ENCODE measurements at regions not wholly inside any gene's neighbourhood (a gene's known extent, or its start where the extent isn't known, plus 50 kb on each side); places are given as distances from the start of the nearest gene placed in this dataset.

GRCh38 chr6:139765825-139766285, 391.4 kb upstream of the CITED2 start:
- TF ChIP-seq, protein P1, sequence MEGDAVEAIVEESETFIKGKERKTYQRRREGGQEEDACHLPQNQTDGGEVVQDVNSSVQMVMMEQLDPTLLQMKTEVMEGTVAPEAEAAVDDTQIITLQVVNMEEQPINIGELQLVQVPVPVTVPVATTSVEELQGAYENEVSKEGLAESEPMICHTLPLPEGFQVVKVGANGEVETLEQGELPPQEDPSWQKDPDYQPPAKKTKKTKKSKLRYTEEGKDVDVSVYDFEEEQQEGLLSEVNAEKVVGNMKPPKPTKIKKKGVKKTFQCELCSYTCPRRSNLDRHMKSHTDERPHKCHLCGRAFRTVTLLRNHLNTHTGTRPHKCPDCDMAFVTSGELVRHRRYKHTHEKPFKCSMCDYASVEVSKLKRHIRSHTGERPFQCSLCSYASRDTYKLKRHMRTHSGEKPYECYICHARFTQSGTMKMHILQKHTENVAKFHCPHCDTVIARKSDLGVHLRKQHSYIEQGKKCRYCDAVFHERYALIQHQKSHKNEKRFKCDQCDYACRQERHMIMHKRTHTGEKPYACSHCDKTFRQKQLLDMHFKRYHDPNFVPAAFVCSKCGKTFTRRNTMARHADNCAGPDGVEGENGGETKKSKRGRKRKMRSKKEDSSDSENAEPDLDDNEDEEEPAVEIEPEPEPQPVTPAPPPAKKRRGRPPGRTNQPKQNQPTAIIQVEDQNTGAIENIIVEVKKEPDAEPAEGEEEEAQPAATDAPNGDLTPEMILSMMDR (IDR thresholded peaks at IDR 0.05; ENCODE audit: insufficient read depth, low read depth, low read length), result no peak
- TF ChIP-seq EZH2 (IDR thresholded peaks at IDR 0.05; ENCODE audit: insufficient read depth, low read length), result no peak
- Histone ChIP-seq H3K9me3 (ENCODE audit: insufficient read depth, low read depth, low read length) (no peaks in the 10 kb centered on the region), H3K4me2 (ENCODE audit: low read length) (no peak overlapping the region), H3K27ac (ENCODE audit: low read depth, low read length) (peak overlapping the region; percentile 87), H3K4me3 (ENCODE audit: insufficient read depth, low read depth, low read length) (no peak overlapping the region), H2AFZ (ENCODE audit: low read depth, low read length) (no peak overlapping the region), H4K20me1 (ENCODE audit: insufficient read depth, low read length) (no peaks in the 10 kb centered on the region), H3K4me1 (ENCODE audit: insufficient read depth, low read length) (peaks cover 31% of the 10 kb centered on the region), H3K9ac (ENCODE audit: low read length) (no peak overlapping the region), H3K36me3 (ENCODE audit: insufficient read depth, low read length) (no peaks in the 10 kb centered on the region), H3K79me2 (ENCODE audit: insufficient read depth, low read length) (no peaks in the 10 kb centered on the region), H3K27me3 (ENCODE audit: insufficient read depth, low read length) (no peaks in the 10 kb centered on the region)
- no peaks in the 10 kb centered on the region for H3K9me3 Mint-ChIP-seq (ENCODE audit: unreplicated experiment)
- peaks cover 40% of the 10 kb centered on the region for H3K4me1 Mint-ChIP-seq (ENCODE audit: low read depth, unreplicated experiment)
- peak; percentile 63 for DNase-seq (ENCODE audit: low read depth)
- no peak overlapping the region for H3K4me3 Mint-ChIP-seq (ENCODE audit: unreplicated experiment)
- H3K27me3 Mint-ChIP-seq (ENCODE audit: low read depth, unreplicated experiment), result no peaks in the 10 kb centered on the region
- peak; percentile 60 for FAIRE-seq
- H3K36me3 Mint-ChIP-seq (ENCODE audit: low read depth, unreplicated experiment), result no peaks in the 10 kb centered on the region
- H3K27ac Mint-ChIP-seq (ENCODE audit: unreplicated experiment), result peak overlapping the region; percentile 65

DNA sequence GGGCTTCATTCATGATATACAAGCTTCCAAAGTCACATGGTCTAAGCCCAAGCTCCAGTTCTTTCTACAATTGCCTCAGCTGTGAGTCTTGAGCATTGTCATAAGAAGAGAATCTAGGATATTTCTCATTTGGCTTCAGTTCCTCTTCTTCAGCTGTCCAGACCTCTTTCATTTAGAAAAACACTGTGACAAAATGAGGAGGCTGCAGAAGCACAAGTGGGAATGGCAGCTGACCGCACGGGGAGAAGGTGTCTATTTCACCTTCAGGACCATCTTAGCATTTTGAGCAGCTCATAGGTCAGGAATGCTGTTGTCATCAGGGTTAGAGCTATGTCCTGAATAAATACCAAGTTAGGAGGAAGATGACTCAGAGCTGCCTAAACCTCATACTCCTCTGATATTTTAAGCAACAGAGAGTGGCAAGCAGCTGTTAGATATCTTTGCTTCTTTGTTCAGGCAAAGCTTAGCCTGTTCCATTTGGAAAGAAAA, 390.1 kb upstream of the CITED2 start:
- Histone ChIP-seq H3K9me3 (ENCODE audit: insufficient read depth, low read depth, low read length) (no peaks in the 10 kb centered on the region), H3K4me1 (ENCODE audit: insufficient read depth, low read length) (peaks cover 31% of the 10 kb centered on the region), H3K36me3 (ENCODE audit: insufficient read depth, low read length) (no peaks in the 10 kb centered on the region), H3K4me3 (ENCODE audit: insufficient read depth, low read depth, low read length) (no peak overlapping the region), H3K4me2 (ENCODE audit: low read length) (peak overlapping the region; percentile 72), H3K27ac (ENCODE audit: low read depth, low read length) (peak overlapping the region; percentile 87), H2AFZ (ENCODE audit: low read depth, low read length) (no peak overlapping the region), H4K20me1 (ENCODE audit: insufficient read depth, low read length) (no peaks in the 10 kb centered on the region), H3K27me3 (ENCODE audit: insufficient read depth, low read length) (no peaks in the 10 kb centered on the region), H3K79me2 (ENCODE audit: insufficient read depth, low read length) (no peaks in the 10 kb centered on the region), H3K9ac (ENCODE audit: low read length) (peak overlapping the region; percentile 71)
- H3K36me3 Mint-ChIP-seq (ENCODE audit: low read depth, unreplicated experiment), result no peaks in the 10 kb centered on the region
- H3K4me3 Mint-ChIP-seq (ENCODE audit: unreplicated experiment), result no peak overlapping the region
- H3K27ac Mint-ChIP-seq (ENCODE audit: unreplicated experiment), result peak overlapping the region; percentile 83
- DNase-seq (ENCODE audit: low read depth) (peak; percentile 99), FAIRE-seq (peak; percentile 99)
- TF ChIP-seq EZH2 (IDR thresholded peaks at IDR 0.05; ENCODE audit: insufficient read depth, low read length), result no peak
- TF ChIP-seq, protein P1 (IDR thresholded peaks at IDR 0.05; ENCODE audit: insufficient read depth, low read depth, low read length), result no peak
- peaks cover 40% of the 10 kb centered on the region for H3K4me1 Mint-ChIP-seq (ENCODE audit: low read depth, unreplicated experiment)
- H3K27me3 Mint-ChIP-seq (ENCODE audit: low read depth, unreplicated experiment), result no peaks in the 10 kb centered on the region
- no peaks in the 10 kb centered on the region for H3K9me3 Mint-ChIP-seq (ENCODE audit: unreplicated experiment)

GRCh38 chr6:139763468-139764210, 389.2 kb upstream of the CITED2 start:
- H2AFZ ChIP-seq (ENCODE audit: low read depth, low read length), result no peak overlapping the region
- H3K4me1 ChIP-seq (ENCODE audit: insufficient read depth, low read length), result peaks cover 31% of the 10 kb centered on the region
- peak overlapping the region; percentile 72 for H3K4me2 ChIP-seq (ENCODE audit: low read length)
- no peaks in the 10 kb centered on the region for H3K79me2 ChIP-seq (ENCODE audit: insufficient read depth, low read length)
- H3K27me3 ChIP-seq (ENCODE audit: insufficient read depth, low read length), result no peaks in the 10 kb centered on the region
- no peaks in the 10 kb centered on the region for H4K20me1 ChIP-seq (ENCODE audit: insufficient read depth, low read length)
- Mint-ChIP-seq H3K9me3 (ENCODE audit: unreplicated experiment) (no peaks in the 10 kb centered on the region), H3K27me3 (ENCODE audit: low read depth, unreplicated experiment) (no peaks in the 10 kb centered on the region), H3K27ac (ENCODE audit: unreplicated experiment) (peak overlapping the region; percentile 83), H3K4me3 (ENCODE audit: unreplicated experiment) (no peak overlapping the region), H3K36me3 (ENCODE audit: low read depth, unreplicated experiment) (no peaks in the 10 kb centered on the region), H3K4me1 (ENCODE audit: low read depth, unreplicated experiment) (peaks cover 39% of the 10 kb centered on the region)
- no peaks in the 10 kb centered on the region for H3K9me3 ChIP-seq (ENCODE audit: insufficient read depth, low read depth, low read length)
- no peak overlapping the region for H3K4me3 ChIP-seq (ENCODE audit: insufficient read depth, low read depth, low read length)
- H3K36me3 ChIP-seq (ENCODE audit: insufficient read depth, low read length), result no peaks in the 10 kb centered on the region
- H3K27ac ChIP-seq (ENCODE audit: low read depth, low read length), result peak overlapping the region; percentile 87
- TF ChIP-seq, protein P1 (IDR thresholded peaks at IDR 0.05; ENCODE audit: insufficient read depth, low read depth, low read length), result no peak
- TF ChIP-seq EZH2 (IDR thresholded peaks at IDR 0.05; ENCODE audit: insufficient read depth, low read length), result no peak
- no peak for DNase-seq (ENCODE audit: low read depth)
- FAIRE-seq, result no peak
- H3K9ac ChIP-seq (ENCODE audit: low read length), result peak overlapping the region; percentile 32
